Testis (tissue), 2 donors: ENCODE measurements at regions not wholly inside any gene's neighbourhood (a gene's known extent, or its start where the extent isn't known, plus 50 kb on each side); places are given as distances from the start of the nearest gene placed in this dataset.

ENCODE experiments used
- CTCF ChIP-seq, 3 experiments: fragments of 450-650 bp in 2 of 3; fragments of 200-600 bp in 1 of 3; sonication (generic) in 1 of 3; IDR thresholded peaks; one replicate each; pipeline ENCODE4 v1.5.1; 2016 to 2019; ENCODE audit warnings: antibody characterized with exemption in 3 of 3, mild to moderate bottlenecking in 2 of 3, moderate library complexity in 1 of 3
- POLR2A ChIP-seq: fragments of 450-650 bp; IDR thresholded peaks from one replicate; pipeline ENCODE4 v1.6.1; 2017; ENCODE audit warnings: antibody characterized with exemption, mild to moderate bottlenecking, moderate library complexity

GRCh38 chr12:124718458-124718857, 145.2 kb downstream of the SCARB1 start:
- TF ChIP-seq CTCF (IDR thresholded peaks at IDR 0.05), result no peak
- no peak for TF ChIP-seq POLR2A
